Transverse colon (tissue), 4 donors: ENCODE measurements at regions not wholly inside any gene's neighbourhood (a gene's known extent, or its start where the extent isn't known, plus 50 kb on each side); places are given as distances from the start of the nearest gene placed in this dataset.

Experiments used
- DNase-seq: peaks from one replicate; pipeline ENCODE4 v3.0.0-alpha.2; 2019
- H3K27ac ChIP-seq, 4 donors: fragments of 200-600 bp; sonication (generic); 2 replicates each; pipeline ENCODE4 v1.5.1; 2016 to 2018; ENCODE audit warnings: inconsistent platforms in 4 of 4
- H3K27me3 ChIP-seq: fragments of 200-600 bp; sonication (generic); 2 replicates; pipeline ENCODE4 v1.5.1; 2017; ENCODE audit warnings: inconsistent platforms
- H3K36me3 ChIP-seq, 4 donors: fragments of 200-600 bp; sonication (generic); 2 replicates each; pipeline ENCODE4 v1.5.1; 2017 to 2019; ENCODE audit warnings: inconsistent platforms in 4 of 4
- H3K4me1 ChIP-seq, 4 donors: fragments of 200-600 bp; sonication (generic); 2 replicates each; pipeline ENCODE4 v1.5.1; 2017 to 2020; ENCODE audit warnings: inconsistent platforms in 4 of 4
- H3K4me3 ChIP-seq, 4 donors: fragments of 200-600 bp; sonication (generic); 1 replicate in 1 of 4; 2 replicates in 3 of 4; pipeline versions ENCODE4 v1.5.1 to v1.6.1; 2017 to 2019; ENCODE audit warnings: inconsistent platforms in 4 of 4
- H3K9me3 ChIP-seq, 2 donors: fragments of 200-600 bp; sonication (generic); 2 replicates each; pipeline ENCODE4 v1.5.1; 2017 to 2019; ENCODE audit warnings: inconsistent platforms in 2 of 2
- CTCF ChIP-seq, 5 experiments: fragments of 200-600 bp in 3 of 5; fragments of 450-650 bp in 2 of 5; sonication (generic) in 3 of 5; IDR thresholded peaks; 1 replicate in 2 of 5; 2 replicates in 3 of 5; pipeline ENCODE4 v1.5.1; 2016 to 2017; ENCODE audit warnings: antibody characterized with exemption in 5 of 5, inconsistent platforms in 3 of 5, mild to moderate bottlenecking in 2 of 5, moderate library complexity in 1 of 5
- EP300 ChIP-seq: sonication (generic); formaldehyde crosslinking; IDR thresholded peaks from one replicate; pipeline ENCODE4 v1.6.1; 2017; ENCODE audit warnings: antibody characterized with exemption, low read depth
- POLR2A ChIP-seq: fragments of 450-650 bp; IDR thresholded peaks from one replicate; pipeline ENCODE4 v1.6.1; 2016; ENCODE audit warnings: antibody characterized with exemption, mild to moderate bottlenecking, moderate library complexity
- POLR2AphosphoS5 ChIP-seq, 3 donors: sonication (generic); formaldehyde crosslinking; IDR thresholded peaks; one replicate each; pipeline ENCODE4 v1.6.1; 2016; ENCODE audit warnings: antibody characterized with exemption in 3 of 3
- WGBS, 2 donors: methylation state at CpG; one replicate each; pipeline ENCODE4 v1.1.5; 2018; ENCODE audit warnings: low coverage in 1 of 2; 5-methylcytosine and 5-hydroxymethylcytosine counted together
- in situ Hi-C, 4 donors: fragments of 200-750 bp; cut with MboI; loops; one replicate each; pipeline versions ENCODE4 v1.15.0 to v1.15.1; 2017; ENCODE audit warnings: low sequenced_read_pairs in 3 of 4, low pct_ligation_motif_present in 1 of 4, low pct_unique_long_range_greater_than_20kb in 1 of 4
- intact Hi-C: fragments of 100-400 bp; cut with DNase I; formaldehyde crosslinking; loops from one replicate; pipeline ENCODE4 v1.15.1; 2023; ENCODE audit warnings: low total_unique reads

- TF ChIP-seq CTCF (IDR thresholded peaks at IDR 0.05), result no peak
- TF ChIP-seq POLR2A, result no peak
- TF ChIP-seq POLR2AphosphoS5 (IDR thresholded peaks at IDR 0.05), result no peak
- no peak for TF ChIP-seq EP300
- in situ Hi-C loops, result no loop called here
These were observed 1702.2 kb downstream of the EFNB2 start for GRCh38 chr13:104833221-104833620.

GRCh38 chr13:104832231-104832630 lies 1703.2 kb downstream of the EFNB2 start:
- Histone ChIP-seq H3K36me3 (no peaks in the 10 kb centered on the region), H3K27me3 (no peaks in the 10 kb centered on the region), H3K27ac (no peak overlapping the region), H3K9me3 (no peaks in the 10 kb centered on the region), H3K4me1 (no peaks in the 10 kb centered on the region), H3K4me3 (no peak overlapping the region)
- intact Hi-C loops (no loop called here), in situ Hi-C loops (no loop called here)
- no peak for TF ChIP-seq POLR2AphosphoS5 (IDR thresholded peaks at IDR 0.05)
- TF ChIP-seq CTCF (IDR thresholded peaks at IDR 0.05), result no peak
- TF ChIP-seq POLR2A, result no peak
- TF ChIP-seq EP300, result no peak
- DNase-seq, result no peak
- 61 to 63% methylated on average over 3 to 4 of the region's 4 CpGs for WGBS, 2 donors

More at GRCh38 chr13:104833221-104833620, 1702.2 kb downstream of the EFNB2 start:
- intact Hi-C loops, result no loop called here
- 63 to 75% methylated on average over 1 of the region's 1 CpG for WGBS, 2 donors
- Histone ChIP-seq H3K4me3 (no peak overlapping the region), H3K27me3 (no peaks in the 10 kb centered on the region), H3K4me1 (no peaks in the 10 kb centered on the region), H3K36me3 (no peaks in the 10 kb centered on the region), H3K27ac (no peak overlapping the region), H3K9me3 (no peaks in the 10 kb centered on the region)
- DNase-seq, result no peak

GRCh38 chr13:104831831-104832230 lies 1703.6 kb downstream of the EFNB2 start:
- no peak overlapping the region for H3K27ac ChIP-seq
- H3K27me3 ChIP-seq, result no peaks in the 10 kb centered on the region
- H3K9me3 ChIP-seq, result no peaks in the 10 kb centered on the region
- no peak overlapping the region for H3K4me3 ChIP-seq
- no peaks in the 10 kb centered on the region for H3K4me1 ChIP-seq
- intact Hi-C loops (no loop called here), in situ Hi-C loops (no loop called here)
- no peak for TF ChIP-seq POLR2AphosphoS5 (IDR thresholded peaks at IDR 0.05)
- no peak for TF ChIP-seq EP300
- no peak for TF ChIP-seq POLR2A
- no peak for TF ChIP-seq CTCF (IDR thresholded peaks at IDR 0.05)
- no peak for DNase-seq
- H3K36me3 ChIP-seq, result no peaks in the 10 kb centered on the region
- 87 to 89% methylated on average over 1 to 6 of the region's 6 CpGs for WGBS, 2 donors

GRCh38 chr13:104823709-104824108 lies 1711.8 kb downstream of the EFNB2 start:
- intact Hi-C loops, result no loop called here
- H3K27me3 ChIP-seq, result no peaks in the 10 kb centered on the region
- no peak for DNase-seq
- 78% methylated on average over 1 of the region's 1 CpG; no CpG with 5 or more reads in 1 of the 2 donors for WGBS, 2 donors
- H3K9me3 ChIP-seq, result no peaks in the 10 kb centered on the region
- TF ChIP-seq CTCF (IDR thresholded peaks at IDR 0.05) (no peak), POLR2AphosphoS5 (IDR thresholded peaks at IDR 0.05) (no peak)
- in situ Hi-C loops, result no loop called here
- H3K4me1 ChIP-seq, result no peaks in the 10 kb centered on the region
- H3K27ac ChIP-seq, result no peak overlapping the region
- H3K4me3 ChIP-seq, result no peak overlapping the region
- no peaks in the 10 kb centered on the region for H3K36me3 ChIP-seq
